GM18519 (cell line): ENCODE measurements at regions not wholly inside any gene's neighbourhood (a gene's known extent, or its start where the extent isn't known, plus 50 kb on each side); places are given as distances from the start of the nearest gene placed in this dataset.
A peak's percentile ranks its signal among the peaks of the same experiment; 100 is the strongest.

ENCODE experiments used
- ATAC-seq: cut with Tn5 transposase; IDR thresholded peaks from one replicate; pipeline ENCODE4 v1.9.1; 2021; ENCODE audit warnings: mild to moderate bottlenecking, moderate library complexity; ENCODE audit not compliant: unreplicated experiment, low FRiP score

DNA sequence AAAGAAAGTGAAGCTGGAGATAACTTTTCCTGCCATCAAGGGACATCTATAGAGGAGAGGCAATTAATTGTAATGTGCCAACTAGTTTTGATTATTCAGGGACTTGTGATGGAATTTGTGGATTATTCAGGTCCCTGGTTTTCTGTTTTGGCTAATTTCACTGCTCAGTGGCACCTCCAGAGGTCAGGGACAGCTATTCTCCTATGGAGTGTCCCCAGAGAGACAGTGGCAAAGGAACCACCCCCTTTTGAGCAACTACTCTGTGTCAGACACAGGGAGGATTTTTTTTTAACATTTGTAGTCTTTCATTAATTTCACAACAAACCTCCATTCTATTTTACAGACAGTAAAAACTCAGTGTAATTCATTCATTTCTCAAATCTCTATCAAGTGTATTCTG, 206.0 kb upstream of the SPRED2 start:
- ATAC-seq: no peak

DNA sequence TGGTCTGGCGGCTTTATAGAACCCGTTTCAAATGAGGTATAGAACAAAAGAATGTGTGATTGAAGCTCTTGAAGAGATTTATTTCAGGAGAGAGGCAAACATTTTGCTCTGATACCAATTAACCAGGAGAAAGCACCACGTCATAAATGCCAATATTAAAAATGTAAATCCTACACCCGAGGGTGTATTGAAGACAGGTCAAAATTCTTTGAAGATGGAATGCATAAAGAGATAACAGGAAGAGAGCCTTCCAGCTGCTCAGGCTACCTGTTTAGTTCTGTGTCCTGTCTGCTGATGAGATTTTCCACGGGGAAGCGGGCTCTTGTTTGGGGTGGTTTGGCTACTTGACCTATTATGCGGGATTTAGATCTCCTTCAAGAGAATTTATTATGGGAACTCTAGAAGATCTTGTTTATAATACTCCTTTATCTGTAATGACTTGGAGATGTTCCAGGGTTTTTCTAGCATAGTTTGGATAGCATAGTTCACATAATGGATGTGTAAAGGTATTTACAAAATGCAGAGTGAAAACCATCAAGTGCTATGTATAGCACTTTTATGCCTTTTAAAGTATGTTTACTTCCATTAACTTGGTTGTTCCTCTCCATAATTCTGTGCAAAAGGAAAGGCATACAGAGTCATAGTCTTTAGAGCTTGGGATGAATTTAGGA, 204.5 kb upstream of the SPRED2 start:
- ATAC-seq: no peak

- no peak for ATAC-seq
These were observed 203.6 kb upstream of the SPRED2 start for GRCh38 chr2:65636024-65636423.

- no peak for ATAC-seq
These were observed 201.9 kb upstream of the SPRED2 start for GRCh38 chr2:65634304-65634703.

DNA sequence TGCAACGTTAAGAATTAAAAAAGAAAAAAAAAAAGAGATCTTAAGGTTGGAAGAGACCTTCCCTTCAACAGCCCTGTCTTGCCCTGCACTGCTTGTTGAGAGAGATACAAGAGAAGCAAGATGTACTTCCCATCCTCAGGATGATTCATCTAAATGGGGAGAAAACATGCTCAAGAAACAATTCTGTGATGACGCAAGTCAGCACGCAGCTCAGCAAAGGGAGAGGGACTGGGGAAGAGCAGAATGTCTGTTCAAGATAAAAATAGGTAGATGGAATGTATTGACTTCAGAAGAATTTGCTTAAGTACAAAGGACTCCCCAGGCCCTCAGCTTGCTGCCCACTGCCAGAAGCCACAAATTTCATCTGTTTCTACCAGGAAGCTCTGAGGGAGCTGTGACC, 198.2 kb upstream of the SPRED2 start:
- no peak for ATAC-seq

- ATAC-seq: no peak
These were observed 195.8 kb upstream of the SPRED2 start for GRCh38 chr2:65628156-65628555.

GRCh38 chr2:65626831-65627230, 194.4 kb upstream of the SPRED2 start:
- ATAC-seq: no peak

DNA sequence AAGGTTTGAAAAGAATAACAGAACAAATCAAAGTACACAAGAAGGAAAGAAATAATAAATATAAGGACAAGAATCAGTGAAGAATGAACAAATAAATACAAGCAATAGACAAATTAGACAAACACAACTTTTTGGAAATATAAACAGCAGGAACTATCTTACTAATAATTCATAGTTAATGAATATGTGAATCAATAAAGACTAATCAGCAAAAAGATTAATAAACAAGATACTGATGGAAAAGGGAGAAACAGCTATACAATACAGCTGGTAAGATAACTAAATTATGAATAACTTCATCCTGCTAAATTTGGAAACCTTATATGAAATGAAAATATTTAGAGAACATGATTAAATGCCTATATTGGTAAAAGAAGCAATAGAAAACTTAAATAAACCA, 193.6 kb upstream of the SPRED2 start:
- ATAC-seq: no peak

- no peak for ATAC-seq
These were observed 190.6 kb upstream of the SPRED2 start for GRCh38 chr2:65622951-65623535.

GRCh38 chr2:65622499-65622898, 190.1 kb upstream of the SPRED2 start:
- ATAC-seq: no peak

DNA sequence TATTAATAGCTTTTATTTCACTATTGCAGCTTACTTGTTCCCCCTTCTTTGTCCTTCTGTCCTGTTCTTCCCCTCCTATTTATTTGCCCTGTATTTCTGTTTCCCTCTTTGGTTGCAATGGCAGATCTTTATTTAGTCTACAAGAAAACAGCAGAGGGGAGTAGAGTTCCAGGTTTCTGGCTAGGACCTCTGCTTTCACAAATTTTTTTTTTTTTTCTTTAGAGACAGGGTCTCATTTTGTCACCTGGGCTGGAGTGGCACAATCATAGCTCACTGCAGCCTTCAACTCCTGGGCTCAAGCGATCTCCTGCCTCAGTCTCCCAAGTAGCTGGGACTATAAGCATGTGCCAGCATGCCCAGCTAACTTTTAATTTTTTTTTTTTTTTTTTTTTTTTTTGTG, 188.1 kb upstream of the SPRED2 start:
- no peak for ATAC-seq

DNA sequence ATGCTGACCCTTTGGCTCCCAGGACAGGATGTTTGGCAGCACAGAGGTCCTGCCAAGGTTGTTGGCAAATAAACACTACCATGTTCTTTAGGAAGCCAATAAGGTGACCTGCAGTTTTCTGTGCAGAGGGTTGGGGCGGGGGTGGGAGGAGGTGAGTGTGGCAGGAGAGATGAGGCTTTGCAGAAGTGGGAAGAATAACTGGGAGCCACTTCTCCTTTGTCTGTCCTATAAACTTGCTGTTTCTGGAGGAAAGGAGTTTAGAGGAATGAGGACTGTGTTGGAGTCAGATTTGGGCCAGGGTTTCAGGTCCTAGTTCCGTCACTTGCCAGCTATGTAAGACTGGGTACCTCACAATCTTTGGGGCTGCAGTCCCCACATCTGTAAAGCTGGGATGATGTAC, 187.6 kb upstream of the SPRED2 start:
- no peak for ATAC-seq

- ATAC-seq: no peak
These were observed 183.2 kb upstream of the SPRED2 start for GRCh38 chr2:65615602-65616001.

DNA sequence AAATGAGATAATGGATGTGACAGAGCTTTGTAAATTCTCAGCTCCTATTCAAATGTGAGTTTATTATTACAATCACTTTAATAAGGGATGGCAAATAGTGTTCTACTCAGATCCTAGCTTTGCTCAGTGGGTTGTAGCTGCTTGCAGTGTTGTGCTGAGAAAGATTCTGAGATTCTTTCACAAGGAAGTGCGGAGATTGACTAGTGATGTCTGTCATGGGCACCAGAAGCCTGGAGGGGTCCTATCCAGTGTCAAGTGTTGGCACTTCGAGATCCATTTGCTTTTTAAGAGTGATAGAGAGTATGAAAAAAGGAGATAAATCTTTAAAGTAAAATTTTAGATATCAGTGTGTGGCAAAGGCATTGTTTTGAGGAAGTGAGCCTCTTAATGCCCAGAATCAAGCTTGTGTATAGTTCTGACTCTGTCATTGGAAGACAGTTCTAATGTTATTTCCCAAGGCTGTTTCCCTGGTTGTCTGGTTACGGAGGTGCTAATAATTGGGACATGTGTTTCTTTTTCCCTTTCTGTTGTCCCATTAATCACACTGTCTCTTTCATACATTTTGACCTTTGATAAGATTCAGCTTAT, 181.7 kb upstream of the SPRED2 start:
- no peak for ATAC-seq

DNA sequence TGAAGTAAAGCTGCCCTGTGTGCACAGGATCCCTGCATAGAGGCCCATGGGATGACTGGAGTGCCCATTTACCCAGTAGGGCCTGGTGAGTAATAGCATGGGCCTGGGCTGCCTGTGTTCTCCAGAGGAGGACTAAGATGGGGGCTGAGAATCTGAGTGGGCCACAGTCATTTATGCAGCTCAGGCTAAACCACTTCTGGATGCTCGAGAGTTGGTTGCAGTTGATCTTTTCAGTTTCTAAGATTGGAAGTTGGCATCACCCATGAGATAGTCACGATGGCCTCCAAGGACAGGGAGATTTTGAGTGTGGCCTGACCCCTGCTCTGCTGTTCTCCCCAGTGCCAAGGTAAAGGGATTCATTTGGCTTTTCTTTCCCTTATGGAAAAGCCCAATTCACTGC, 179.1 kb upstream of the SPRED2 start:
- ATAC-seq: no peak

GRCh38 chr2:65608916-65609315, 176.5 kb upstream of the SPRED2 start:
- ATAC-seq: no peak

DNA sequence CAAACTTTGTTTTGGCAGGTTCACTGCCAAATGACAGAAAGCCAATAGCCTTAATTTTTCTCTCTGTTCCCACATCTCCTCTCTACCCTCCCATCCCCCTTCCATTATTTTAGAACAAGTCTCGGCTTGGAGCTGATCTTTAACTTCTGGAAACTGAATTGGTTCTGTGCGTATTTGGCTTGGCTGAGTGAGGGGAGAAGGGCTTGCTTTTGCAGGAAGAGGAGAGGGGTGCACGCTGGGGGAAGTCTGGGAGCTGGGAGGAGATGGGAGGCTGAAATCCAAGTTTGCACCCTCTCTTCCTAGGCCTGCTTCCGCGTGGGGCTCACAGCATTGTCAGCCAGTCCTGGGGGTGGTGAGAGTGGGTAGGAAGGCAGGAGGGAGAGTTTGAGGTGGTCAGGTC, 176.1 kb upstream of the SPRED2 start:
- ATAC-seq: no peak

GRCh38 chr2:65607662-65608305, 175.4 kb upstream of the SPRED2 start:
- no peak for ATAC-seq

- peak; percentile 27 for ATAC-seq
These were observed 173.3 kb upstream of the SPRED2 start for GRCh38 chr2:65605743-65606058.

DNA sequence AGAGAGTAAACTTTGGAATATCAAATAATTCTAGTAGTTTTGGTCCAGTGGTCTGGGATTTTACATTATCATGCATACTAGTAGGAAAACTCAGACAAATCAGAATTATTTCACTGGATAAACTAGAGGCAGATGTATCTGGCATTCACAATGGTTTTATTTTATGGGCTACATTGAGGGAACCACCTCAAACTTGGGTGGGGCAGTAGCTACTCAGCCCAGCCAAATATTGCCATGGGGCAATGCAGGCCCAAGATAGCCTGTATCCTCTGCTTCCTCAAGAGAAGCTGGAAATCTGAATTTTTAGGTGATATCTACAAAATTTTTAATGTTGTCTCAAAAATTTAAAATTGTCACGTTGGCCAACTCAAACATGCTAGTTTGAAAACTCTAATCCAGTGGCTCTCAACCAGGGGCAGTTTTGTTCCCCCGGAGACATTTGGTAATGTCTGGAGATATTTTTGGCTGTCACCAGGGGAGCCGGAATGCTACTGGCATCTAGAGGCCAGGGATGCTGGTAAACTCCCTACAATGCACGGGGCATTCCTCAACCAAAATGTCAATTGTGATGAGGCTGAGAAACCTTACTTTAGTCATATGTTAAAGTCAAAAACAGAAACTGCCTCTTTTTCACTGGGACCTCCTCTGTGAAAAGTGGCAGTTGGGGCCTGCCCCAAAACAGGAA, 172.8 kb upstream of the SPRED2 start:
- no peak for ATAC-seq

DNA sequence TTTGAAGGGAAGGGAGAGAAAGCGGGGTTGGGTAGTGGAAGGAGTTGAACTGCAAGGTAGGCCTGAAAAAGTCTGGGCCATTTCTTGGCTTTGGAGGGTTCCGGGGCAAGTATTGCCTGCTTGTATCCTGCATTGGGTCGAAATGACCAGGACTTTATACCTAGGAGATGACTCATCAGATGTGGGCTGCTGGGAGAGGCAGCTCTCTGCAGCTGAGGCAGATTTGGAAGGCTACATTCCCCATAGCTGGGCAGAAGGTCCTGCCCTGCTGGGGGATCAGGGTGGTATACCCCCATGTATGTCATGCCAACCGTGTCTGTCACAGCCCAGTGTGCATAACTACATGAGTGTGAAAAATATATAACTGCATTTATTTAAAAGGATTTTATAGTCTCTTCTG, 171.8 kb upstream of the SPRED2 start:
- no peak for ATAC-seq
